ENCODE measurements at regions not wholly inside any gene's neighbourhood (a gene's known extent, or its start where the extent isn't known, plus 50 kb on each side); places are given as distances from the start of the nearest gene placed in this dataset.

DNA sequence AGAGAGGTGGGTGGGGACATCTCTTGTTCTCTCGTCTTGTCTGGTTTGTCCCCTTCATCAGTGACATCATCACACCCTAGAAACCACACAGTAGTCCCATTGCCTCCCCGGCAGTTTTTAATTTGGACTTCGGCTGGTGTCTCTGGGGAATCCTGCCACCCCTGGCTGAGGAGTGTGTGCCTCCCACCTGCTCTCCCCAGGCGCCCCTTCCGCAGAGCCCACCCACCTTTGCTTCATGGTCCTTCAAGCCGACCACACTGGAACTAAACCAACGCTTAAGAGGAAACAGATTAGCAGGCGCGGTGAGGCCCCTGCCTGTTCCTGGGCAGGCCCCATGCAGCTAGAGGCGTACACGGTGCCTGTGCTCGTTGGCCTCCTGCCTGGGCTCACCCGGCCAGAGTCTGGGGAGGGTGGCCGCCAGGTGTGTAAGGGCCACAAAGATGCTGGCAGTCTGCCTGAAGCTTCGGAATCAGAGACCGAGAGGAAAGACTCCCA lies 107.6 kb upstream of the SPRY4 start:
- DNase-seq: no peak

DNA sequence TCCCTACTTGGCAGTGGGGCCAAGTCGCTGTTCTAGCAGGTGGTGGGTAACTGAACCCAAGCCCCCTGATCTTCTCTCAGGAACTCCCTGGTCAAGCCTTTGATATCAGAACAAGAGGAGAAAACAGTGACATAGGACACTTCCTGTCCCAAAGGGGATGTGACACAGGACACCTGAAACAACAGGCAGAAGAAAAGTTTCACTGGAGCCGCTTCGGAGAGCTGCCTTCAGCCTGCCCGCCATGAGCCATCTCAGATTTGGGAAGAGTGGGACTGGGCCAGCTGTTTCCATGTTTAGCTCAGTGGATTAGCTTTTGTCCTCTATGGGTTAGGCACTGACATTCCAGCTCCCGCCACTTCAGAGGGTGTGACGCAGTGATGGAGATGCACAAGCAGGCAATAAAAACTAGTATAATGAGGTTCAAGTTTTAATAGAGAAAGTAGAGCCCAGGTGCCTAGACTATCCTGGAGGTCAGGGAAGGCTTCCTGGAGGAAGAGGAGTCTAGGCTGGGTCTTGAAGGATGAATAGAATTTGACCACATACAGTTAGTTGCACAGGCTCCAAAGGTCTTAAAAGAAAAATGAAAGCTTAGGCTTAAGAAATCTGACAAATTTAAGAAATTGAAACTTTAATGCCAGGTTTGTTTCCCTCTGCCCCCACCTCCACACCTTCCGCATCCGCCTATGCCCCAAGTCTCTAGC lies 104.1 kb upstream of the SPRY4 start:
- no peak for DNase-seq

- DNase-seq: no peak
Measured at GRCh38 chr5:142428036-142428772, 103.4 kb upstream of the SPRY4 start.

- DNase-seq: no peak
Measured at GRCh38 chr5:142427529-142427928, 102.7 kb upstream of the SPRY4 start.

DNA sequence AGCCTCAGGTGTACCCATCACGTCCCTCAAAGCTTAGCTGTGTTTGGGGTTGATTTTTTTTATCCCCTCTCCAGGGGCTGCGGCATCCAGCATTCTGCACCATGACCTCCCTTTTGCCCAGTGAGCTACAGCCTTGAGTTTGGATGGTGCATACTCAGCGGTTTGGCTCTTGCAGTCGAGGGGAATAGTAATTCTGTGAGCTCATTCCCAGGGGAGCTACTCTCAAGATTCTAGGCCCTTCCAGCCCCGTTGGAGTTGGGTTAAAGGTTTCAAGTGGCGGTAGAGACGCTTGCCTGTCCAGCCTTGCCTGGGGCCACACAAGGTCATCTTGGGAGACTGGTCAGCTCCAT lies 102.2 kb upstream of the SPRY4 start:
- no peak for DNase-seq

DNA sequence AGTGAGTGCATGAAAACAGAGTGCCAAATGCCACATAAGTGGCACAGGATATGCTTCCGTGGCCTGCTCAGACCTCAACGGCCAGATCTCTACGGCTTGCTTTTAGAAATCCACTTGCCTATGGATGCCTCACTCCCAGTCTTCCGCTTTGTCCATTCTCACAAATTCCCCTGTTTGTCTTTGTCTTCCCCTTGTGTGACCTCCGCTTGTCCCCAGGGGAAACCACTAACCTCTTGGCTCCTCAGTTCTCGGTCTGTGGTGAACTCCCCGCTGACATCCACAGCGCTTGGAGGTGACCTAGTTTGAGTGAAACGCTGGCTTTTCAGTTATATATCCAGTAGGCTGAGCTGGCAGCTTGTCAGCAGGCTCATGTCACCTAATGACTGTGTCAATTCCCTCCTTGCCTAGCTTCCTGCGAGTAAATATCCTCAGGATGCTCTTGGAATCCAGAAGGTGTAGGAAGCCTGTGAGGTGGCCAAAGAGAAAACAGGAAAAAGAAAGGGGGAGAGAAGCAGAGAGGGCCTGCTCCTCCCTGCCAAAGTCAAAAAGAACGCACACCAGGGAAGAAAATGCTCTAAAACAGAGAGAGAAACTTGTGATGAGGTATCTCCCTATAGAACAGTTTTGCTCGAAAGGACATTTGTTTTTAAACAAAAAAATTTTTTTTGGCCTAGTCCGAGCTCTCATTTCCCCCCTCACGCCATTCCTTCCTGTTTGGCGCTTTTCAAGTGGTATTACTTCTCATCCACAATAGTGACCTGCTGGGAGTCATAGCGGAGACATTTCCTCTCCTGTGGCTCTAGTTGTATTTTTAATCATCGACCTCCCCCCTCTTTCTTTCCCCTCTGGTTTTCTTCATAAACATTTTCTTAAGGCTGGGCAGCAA lies 101.6 kb upstream of the SPRY4 start:
- no peak for DNase-seq

- DNase-seq: no peak
Measured at GRCh38 chr5:142425286-142426065, 100.7 kb upstream of the SPRY4 start.

GRCh38 chr5:142422429-142422828 lies 97.6 kb upstream of the SPRY4 start:
- DNase-seq: no peak

DNA sequence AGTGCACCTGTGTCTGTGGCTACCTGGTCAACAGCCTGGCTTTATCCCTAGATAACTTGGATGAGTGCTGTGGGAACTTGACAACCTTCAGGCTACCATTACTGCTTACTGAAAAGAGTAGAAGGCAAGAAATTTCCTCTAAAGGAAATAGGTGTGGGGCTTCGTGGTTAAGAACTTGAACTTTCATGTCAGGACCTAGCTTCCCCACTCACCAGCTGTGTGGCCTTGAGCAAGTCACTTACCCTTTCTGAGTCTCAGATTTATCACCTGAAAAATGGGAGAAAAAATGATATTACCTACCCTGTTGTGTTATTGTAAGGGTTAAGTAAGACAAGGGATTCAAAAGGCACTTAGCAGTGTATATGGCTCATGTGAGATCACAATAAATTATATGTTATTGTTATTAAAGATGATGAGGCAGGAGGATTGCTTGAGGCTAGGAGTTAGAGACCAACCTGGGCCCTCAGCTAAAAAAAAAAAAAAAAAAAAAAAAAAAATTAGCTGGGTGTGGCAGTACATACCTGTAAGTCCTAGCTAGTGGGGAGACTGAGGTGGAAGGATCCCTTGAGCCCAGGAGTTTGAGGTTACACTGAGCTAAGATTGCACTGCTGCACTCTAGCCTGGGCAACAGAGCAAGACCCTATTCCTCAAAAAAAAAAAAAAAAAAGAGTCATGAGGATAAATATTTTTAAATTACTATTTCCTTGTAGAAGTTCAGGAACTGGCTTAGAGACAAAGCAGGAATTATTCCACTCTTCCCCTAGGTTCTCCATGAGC lies 97.0 kb upstream of the SPRY4 start:
- DNase-seq: no peak

- no peak for DNase-seq
Measured at GRCh38 chr5:142421228-142421617, 96.4 kb upstream of the SPRY4 start.

DNA sequence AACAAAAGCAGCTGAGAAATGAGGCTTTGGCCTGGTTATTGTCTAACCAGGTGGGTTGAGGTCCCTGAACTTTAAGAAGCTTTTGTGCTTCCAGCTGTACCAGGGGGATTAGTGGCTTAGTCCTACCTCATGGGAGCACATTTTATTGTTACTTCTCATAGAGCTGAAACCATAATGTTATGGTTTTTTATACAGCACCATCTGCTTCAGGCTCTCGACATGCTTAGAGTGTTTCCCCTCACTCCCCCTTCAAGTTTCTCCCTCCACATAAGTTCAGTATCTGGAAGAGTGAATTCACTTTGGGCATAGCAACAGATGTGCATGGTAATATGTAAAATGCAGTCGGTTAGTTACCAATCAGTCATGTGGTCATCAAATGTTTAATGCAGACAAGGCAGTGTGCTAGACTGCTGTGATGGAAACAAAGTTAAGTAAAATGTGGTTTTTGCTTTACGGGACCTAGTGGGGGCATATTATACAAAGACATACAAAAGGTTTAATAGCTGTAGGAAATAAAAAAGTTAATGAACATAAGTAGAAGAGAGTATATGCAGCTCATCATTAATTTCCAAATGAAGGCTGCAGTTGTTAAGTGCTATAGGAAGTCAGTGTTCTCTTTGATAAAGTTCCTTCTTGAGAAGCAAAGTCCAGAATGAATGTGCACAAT lies 95.9 kb upstream of the SPRY4 start:
- no peak for DNase-seq

GRCh38 chr5:142412581-142412980 lies 87.8 kb upstream of the SPRY4 start:
- no peak for DNase-seq

GRCh38 chr5:142411656-142412425 lies 87.0 kb upstream of the SPRY4 start:
- DNase-seq: no peak

GRCh38 chr5:142411103-142411502 lies 86.3 kb upstream of the SPRY4 start:
- no peak for DNase-seq

DNA sequence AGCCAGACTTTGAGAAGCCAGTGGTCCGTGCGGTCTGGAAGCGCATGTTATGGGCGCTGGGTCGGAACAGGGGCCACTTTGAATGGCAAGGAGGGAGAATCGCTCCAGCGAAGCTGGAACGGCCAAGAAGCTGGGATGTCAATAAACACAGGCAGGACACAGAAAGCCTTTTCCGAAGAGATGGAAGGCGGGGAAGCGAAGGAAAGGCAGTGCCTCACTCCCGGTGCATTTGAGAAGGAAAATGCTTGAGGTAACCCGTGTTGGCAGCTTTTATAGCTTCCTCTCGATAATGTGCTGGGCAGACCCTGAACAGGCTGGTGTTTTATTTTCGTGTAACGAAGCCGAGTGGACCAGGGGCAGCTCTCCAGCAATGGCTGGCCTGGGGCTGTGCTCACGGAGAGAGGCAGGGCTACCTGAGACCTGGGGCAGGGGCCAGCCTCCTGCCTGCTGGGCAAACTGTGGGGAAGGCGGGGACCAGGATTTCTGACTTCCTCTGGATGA lies 84.2 kb upstream of the SPRY4 start:
- DNase-seq: no peak

GRCh38 chr5:142408536-142408935 lies 83.7 kb upstream of the SPRY4 start:
- no peak for DNase-seq

DNA sequence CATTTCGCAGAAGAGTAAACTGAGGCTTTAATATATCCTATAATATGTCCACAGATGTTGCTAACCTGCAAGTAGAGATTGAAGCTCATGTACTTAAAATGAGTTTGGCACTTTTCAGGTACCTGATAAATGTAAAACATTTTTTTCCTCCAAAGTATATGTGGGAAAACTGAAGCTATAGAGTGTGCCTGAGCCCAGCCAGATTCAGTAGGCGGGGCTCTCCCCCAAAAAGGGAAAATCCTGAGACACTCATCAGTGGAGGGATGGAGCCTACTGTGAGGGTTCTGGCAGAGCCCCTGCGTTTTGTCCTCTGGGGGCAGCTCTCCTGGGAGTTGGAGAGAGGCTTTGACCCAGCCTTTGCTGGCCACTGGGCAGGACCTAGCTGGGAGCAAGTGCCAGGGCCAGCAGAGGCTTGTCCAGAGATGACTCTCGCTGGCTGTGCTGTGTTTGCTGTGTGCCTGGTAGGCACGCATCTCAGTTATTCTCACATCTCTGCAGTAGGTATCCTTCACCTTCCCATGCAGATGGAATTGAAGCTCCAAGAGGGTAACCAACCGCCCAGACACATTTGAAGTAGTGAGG lies 81.1 kb upstream of the SPRY4 start:
- DNase-seq: no peak

- DNase-seq: no peak
Measured at GRCh38 chr5:142405023-142405422, 80.2 kb upstream of the SPRY4 start.

GRCh38 chr5:142404046-142404477 lies 79.2 kb upstream of the SPRY4 start:
- DNase-seq: no peak

GRCh38 chr5:142403583-142403982 lies 78.8 kb upstream of the SPRY4 start:
- DNase-seq: no peak
